ENCODE measurements at regions not wholly inside any gene's neighbourhood (a gene's known extent, or its start where the extent isn't known, plus 50 kb on each side); places are given as distances from the start of the nearest gene placed in this dataset.

GRCh38 chr15:97861529-97862260 lies 98.8 kb upstream of the ARRDC4 start:
- no peak for TF ChIP-seq CTCF (IDR thresholded peaks at IDR 0.05; ENCODE audit: low read depth, low read length, missing control alignments)
- H3K4me3 ChIP-seq (replicated peaks; ENCODE audit: low read depth, low read length), result no peak overlapping the region
- DNase-seq (ENCODE audit: extremely low read depth, low read depth), result no peak

GRCh38 chr15:97866959-97867358 lies 93.5 kb upstream of the ARRDC4 start:
- no peak for TF ChIP-seq CTCF (IDR thresholded peaks at IDR 0.05; ENCODE audit: low read depth, low read length, missing control alignments)
- DNase-seq (ENCODE audit: extremely low read depth, low read depth), result no peak
- H3K4me3 ChIP-seq (replicated peaks; ENCODE audit: low read depth, low read length), result no peak overlapping the region

- H3K4me3 ChIP-seq (replicated peaks; ENCODE audit: low read depth, low read length), result no peak overlapping the region
- no peak for DNase-seq (ENCODE audit: extremely low read depth, low read depth)
- no peak for TF ChIP-seq CTCF (IDR thresholded peaks at IDR 0.05; ENCODE audit: low read depth, low read length, missing control alignments)
These were observed 92.6 kb upstream of the ARRDC4 start for GRCh38 chr15:97867870-97868269.

- no peak for TF ChIP-seq CTCF (IDR thresholded peaks at IDR 0.05; ENCODE audit: low read depth, low read length, missing control alignments)
- DNase-seq (ENCODE audit: extremely low read depth, low read depth), result no peak
- H3K4me3 ChIP-seq (replicated peaks; ENCODE audit: low read depth, low read length), result no peak overlapping the region
These were observed 91.5 kb upstream of the ARRDC4 start for GRCh38 chr15:97868981-97869380.

GRCh38 chr15:97870771-97871170 lies 89.7 kb upstream of the ARRDC4 start:
- no peak overlapping the region for H3K4me3 ChIP-seq (replicated peaks; ENCODE audit: low read depth, low read length)
- TF ChIP-seq CTCF (IDR thresholded peaks at IDR 0.05; ENCODE audit: low read depth, low read length, missing control alignments), result no peak
- DNase-seq (ENCODE audit: extremely low read depth, low read depth), result no peak

GRCh38 chr15:97874139-97874538 lies 86.4 kb upstream of the ARRDC4 start:
- H3K4me3 ChIP-seq (replicated peaks; ENCODE audit: low read depth, low read length), result no peak overlapping the region
- DNase-seq (ENCODE audit: extremely low read depth, low read depth), result no peak

More at GRCh38 chr15:97874139-97874538, 86.4 kb upstream of the ARRDC4 start:
- TF ChIP-seq CTCF (IDR thresholded peaks at IDR 0.05; ENCODE audit: low read depth, low read length, missing control alignments), result no peak

All from HFF-Myc (cell line).